ENCODE measurements at regions not wholly inside any gene's neighbourhood (a gene's known extent, or its start where the extent isn't known, plus 50 kb on each side); places are given as distances from the start of the nearest gene placed in this dataset.
"Not testable (repeated sequence)": the region's sequence is repeated elsewhere in the genome, so short reads cannot be mapped to it uniquely, and the experiment has no call there.

GRCh38 chr18:68219872-68220271 is 495.0 kb downstream of the TMX3 start:
- DNase-seq: no peak

GRCh38 chr18:68219274-68219673 is 495.6 kb downstream of the TMX3 start:
- no peak for DNase-seq

DNA sequence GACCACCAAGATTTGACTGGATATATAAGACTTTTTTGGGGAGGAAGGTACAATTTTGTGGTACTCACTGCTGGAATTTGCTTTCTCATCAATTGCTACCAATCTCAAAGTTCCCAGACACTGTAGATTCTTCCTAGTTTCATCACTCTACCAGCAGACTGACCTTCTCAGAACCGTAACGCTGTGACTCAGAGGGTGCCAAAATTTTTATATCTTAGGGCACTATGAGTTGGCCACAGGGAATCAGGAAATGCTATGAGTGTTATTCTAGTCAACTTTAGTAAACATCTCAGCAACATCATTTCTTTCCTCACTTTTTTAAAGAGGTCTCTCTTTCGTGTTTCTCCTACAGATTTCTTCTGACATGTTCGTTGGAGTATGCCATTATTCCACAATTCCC is 499.0 kb downstream of the TMX3 start:
- DNase-seq: no peak

- DNase-seq: no peak
These were observed 528.9 kb downstream of the TMX3 start for GRCh38 chr18:68186039-68186438.

GRCh38 chr18:68181956-68182355 is 533.0 kb downstream of the TMX3 start:
- no peak for DNase-seq

GRCh38 chr18:68179811-68180210 is 535.1 kb downstream of the TMX3 start:
- no peak for DNase-seq

DNA sequence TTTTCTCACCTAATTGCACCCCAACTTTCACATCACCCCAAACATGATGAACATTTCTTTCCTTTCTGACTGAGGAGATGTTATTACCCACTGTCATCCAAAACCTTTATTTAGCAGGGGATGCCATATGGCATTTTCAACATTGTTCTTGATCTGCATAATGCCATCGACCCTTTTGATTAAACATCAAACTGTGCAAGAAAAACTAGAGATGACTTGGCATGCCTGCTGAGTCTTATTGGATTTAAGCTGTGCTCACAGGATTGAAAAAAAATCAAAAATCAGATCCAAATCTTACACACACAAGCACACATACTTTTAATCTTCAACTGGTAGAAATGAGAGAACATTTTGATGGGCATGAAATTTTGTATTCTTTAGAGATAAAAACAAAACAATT is 536.0 kb downstream of the TMX3 start:
- no peak for DNase-seq

GRCh38 chr18:68177807-68178702 is 536.9 kb downstream of the TMX3 start:
- DNase-seq: no peak

- no peak for DNase-seq
These were observed 538.0 kb downstream of the TMX3 start for GRCh38 chr18:68176901-68177300.

GRCh38 chr18:68172842-68173549 is 541.9 kb downstream of the TMX3 start:
- DNase-seq: no peak

DNA sequence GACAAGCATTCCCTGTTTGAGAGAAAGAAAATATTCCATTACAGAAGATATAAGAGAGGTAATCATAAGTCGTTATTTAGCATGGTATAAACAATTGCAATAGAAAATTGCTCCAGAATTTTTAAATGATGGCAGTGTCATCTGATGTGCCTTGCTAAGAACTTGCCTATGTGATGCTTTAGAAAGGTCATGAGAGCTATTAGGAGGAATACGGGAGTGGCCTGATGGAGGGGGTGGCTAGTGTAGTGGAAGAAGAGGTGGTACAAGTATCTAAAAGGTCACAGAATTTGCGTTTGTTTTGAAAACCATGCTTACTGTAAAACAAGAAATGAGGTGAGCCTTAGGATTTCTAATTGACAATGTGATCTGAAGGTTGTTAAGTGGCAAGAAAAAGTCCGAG is 550.0 kb downstream of the TMX3 start:
- DNase-seq: no peak

DNA sequence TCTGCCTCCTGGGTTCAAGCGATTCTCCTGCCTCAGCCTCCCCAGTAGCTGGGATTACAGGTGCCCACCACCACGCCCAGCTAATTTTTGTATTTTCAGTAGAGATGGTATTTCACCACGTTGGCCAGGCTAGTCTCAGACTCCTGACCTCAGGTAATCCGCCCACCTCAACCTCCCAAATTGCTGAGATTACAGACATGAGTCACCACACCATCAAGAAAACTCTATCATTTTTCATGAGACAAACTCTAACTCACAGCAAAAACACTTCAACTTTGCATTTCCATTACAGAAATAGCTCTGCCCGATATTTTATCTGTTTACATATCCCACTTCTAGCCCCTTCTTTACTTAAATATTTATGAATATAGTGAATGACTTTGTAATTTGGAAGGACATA is 561.1 kb downstream of the TMX3 start:
- not testable (repeated sequence) for DNase-seq

DNA sequence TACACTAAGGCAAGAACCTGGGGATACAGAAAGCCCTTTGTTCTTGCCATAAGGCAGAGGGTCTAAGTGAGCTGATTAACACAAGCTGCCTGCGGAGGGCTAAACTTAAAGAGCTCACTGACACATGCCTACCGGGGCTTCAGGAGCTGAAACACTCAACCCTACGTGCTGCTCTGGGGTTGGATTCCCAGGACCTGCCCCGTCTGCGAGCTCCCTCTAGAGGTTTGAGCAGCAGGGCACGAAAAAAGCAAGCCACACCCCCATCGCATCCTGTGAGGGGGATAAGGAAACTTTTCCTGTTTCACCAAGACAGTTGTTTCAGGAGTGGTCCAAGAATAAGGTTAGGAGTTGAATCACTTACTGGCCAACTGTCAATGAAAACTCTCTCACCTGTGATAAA is 562.1 kb downstream of the TMX3 start:
- DNase-seq: no peak

GRCh38 chr18:68150961-68151360 is 563.9 kb downstream of the TMX3 start:
- DNase-seq: no peak

- no peak for DNase-seq
These were observed 566.0 kb downstream of the TMX3 start for GRCh38 chr18:68148863-68149262.

DNA sequence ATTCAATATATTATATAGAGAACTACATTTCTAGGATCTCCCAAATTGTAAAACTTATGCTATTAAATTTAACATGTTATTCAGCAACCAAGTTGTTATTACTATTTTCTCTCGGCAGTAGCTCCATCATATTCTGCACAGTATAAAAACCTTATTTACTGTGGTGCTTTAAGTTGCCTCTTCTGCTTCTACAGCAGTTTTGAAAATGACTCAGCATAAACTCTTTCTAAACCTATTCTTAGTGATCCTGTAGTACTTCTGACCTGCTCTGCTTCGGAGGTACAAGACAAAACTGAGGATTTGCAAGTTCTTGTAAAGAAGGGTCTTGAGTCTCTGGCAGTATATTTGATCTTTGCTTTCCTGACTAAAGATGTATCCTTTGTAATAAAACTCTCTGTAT is 567.2 kb downstream of the TMX3 start:
- no peak for DNase-seq

- no peak for DNase-seq
These were observed 593.1 kb downstream of the TMX3 start for GRCh38 chr18:68121826-68122225.

GRCh38 chr18:68121308-68121707 is 593.6 kb downstream of the TMX3 start:
- no peak for DNase-seq

DNA sequence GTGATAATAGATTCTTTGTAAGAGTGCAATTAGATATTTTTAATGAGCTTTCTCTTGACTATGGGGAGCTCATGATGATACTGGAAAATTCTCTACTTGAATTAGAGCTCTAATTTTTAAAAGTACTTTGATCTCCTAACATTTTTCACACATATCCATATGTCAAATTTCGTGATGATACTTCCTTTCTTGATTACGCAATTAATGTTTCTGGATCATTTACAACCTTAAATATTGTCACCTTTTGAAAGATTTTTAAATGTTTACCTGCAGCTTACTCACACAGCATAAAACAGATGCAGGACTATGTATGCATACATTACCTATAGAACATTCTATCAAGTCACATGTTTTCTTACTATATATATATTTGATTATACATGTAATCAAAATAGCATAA is 598.5 kb upstream of the DSEL start:
- DNase-seq: no peak

DNA sequence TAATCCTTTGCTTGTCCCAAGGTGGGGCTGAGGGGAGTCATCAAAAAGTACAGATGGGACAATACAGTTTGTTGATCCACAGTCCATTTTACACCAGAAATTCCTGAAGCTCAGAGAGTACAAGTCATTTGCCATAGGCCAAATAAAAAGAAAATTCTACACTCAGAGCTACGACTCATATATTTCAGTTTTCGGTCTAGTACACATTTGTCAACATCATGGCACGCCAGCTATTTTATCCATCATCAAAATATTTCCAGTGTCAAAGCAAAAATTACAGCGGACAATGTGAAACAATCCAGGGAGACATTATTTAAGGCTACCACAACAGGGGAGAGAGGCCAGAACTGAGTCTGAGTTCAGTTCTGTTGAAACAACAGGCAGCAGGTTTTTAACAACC is 587.5 kb upstream of the DSEL start:
- DNase-seq: no peak

GRCh38 chr18:68103561-68103960 is 587.0 kb upstream of the DSEL start:
- DNase-seq: no peak

DNA sequence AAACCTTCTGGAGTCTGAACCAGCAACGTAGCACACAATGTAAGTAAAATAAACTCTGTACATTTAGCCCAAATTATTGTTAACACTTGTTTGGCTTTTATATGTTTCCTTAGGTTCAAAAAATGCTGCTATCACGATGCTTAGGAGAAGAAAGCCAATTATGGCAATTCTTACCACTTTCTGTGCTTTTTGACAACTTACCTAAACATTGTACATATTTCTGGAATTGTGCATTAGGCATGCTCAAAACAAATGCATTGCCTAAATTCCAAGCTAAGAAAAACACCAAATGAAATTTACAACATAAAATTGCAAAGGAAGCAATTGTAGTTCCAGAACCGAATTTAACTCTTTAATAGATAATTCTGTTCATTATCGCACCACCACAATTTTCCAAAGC is 585.6 kb upstream of the DSEL start:
- DNase-seq: no peak

GRCh38 chr18:68098655-68099054 is 582.1 kb upstream of the DSEL start:
- no peak for DNase-seq

- no peak for DNase-seq
These were observed 570.0 kb upstream of the DSEL start for GRCh38 chr18:68086481-68086880.

All from stimulated activated CD8-positive, alpha-beta memory T cell treated with anti-CD3 and anti-CD28 coated beads, Interleukin-4, amount 100 ng/mL, for 48 hours (primary cell).